ENCODE measurements at regions not wholly inside any gene's neighbourhood (a gene's known extent, or its start where the extent isn't known, plus 50 kb on each side); places are given as distances from the start of the nearest gene placed in this dataset.

DNA sequence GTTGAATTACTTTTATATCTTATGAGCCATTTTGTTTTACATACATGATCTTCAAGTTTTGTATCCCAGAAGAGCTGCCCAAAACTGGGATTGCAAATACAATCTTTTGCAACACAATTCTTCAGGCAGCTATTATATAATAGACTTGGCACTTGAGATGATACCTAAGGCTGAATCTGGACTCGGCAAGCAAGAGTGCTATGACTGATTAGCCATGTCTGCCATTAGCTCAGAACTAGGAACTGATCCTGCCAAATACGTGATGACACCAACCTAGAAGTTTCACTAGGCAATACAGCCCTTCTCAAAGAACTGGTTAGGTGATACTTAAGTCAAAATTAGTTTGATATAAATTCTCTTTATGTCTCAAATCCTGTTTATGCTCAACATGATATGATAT lies 619.6 kb downstream of the CPS1 start:
- DNase-seq (ENCODE audit: low read depth): no peak

DNA sequence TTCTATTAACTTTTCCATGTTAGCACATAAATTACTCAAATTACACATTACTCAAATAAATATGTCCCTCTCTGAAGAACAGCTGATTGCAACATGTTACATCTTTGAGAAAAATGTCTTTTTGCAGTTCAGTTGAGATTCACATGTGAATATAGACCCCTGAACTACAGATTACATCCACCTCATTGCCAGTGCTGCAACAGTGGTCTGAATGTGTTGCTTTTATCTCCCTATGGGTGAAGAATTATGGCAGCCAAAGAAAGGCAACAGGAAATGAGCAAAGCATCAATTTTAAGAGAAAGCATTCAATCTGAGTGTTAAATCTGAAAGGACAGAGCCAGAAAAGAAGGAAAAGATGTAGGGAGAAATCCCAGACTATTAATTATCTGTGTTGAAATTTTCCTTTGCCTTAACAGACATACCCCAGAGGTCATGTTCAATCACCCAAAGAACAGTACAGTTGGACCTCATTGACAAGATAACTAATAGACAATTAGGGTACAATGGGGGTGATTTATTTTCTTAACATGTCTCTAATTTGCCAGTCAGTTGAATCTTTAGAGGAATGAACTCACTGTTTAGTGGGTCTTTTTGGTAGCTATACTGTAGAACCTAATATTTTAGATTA lies 620.2 kb downstream of the CPS1 start:
- TF ChIP-seq, protein P1, sequence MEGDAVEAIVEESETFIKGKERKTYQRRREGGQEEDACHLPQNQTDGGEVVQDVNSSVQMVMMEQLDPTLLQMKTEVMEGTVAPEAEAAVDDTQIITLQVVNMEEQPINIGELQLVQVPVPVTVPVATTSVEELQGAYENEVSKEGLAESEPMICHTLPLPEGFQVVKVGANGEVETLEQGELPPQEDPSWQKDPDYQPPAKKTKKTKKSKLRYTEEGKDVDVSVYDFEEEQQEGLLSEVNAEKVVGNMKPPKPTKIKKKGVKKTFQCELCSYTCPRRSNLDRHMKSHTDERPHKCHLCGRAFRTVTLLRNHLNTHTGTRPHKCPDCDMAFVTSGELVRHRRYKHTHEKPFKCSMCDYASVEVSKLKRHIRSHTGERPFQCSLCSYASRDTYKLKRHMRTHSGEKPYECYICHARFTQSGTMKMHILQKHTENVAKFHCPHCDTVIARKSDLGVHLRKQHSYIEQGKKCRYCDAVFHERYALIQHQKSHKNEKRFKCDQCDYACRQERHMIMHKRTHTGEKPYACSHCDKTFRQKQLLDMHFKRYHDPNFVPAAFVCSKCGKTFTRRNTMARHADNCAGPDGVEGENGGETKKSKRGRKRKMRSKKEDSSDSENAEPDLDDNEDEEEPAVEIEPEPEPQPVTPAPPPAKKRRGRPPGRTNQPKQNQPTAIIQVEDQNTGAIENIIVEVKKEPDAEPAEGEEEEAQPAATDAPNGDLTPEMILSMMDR (IDR thresholded peaks at IDR 0.05; ENCODE audit: insufficient read depth, low read length): no peak
- no peak for DNase-seq (ENCODE audit: low read depth)
- no peak overlapping the region for H3K4me3 ChIP-seq (ENCODE audit: low read depth, low read length)

More for the DNA sequence above, 619.6 kb downstream of the CPS1 start:
- TF ChIP-seq, protein P1 (IDR thresholded peaks at IDR 0.05; ENCODE audit: insufficient read depth, low read length): no peak
- H3K4me3 ChIP-seq (ENCODE audit: low read depth, low read length): no peak overlapping the region

DNA sequence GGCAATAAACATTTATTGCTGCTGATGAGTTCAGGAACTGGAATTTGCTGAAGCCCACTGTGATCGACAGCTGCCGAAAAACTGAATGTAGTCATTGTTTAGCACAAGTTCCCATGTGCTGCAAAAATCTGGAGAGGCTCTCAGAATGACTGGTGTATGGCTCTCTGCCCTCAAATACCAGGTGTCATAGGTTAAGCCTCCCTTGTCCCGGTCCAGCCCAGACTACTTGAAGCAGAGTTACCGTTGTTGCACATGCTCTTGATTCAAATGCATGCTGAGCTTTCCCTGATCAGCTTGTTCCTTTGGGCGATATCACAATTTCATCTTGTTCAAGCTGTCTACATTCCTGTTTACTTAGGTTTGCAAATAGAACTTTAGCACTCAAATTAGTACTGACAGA lies 625.2 kb downstream of the CPS1 start:
- H3K4me3 ChIP-seq (ENCODE audit: low read depth, low read length): no peak overlapping the region
- DNase-seq (ENCODE audit: low read depth): no peak
- TF ChIP-seq, protein P1 (IDR thresholded peaks at IDR 0.05; ENCODE audit: insufficient read depth, low read length): no peak

DNA sequence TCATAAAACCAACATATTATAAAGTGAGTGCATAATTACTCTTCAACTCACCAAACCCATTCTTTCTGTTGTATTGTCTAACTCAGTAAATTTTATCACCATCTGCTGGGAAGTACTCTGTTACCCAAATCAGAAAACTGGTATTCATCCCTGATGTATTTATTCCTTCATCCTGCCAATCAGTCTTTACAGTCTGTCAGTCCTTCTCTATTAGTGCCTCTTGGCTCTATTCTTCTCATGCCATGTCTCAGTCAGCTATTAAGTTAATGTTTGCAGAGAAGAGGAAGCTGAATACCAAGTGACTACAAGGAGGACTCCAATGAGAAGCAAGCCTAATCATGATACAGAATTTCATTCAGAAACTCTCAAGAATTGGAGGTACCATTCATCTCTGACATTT lies 631.2 kb downstream of the CPS1 start:
- no peak overlapping the region for H3K4me3 ChIP-seq (ENCODE audit: low read depth, low read length)
- no peak for DNase-seq (ENCODE audit: low read depth)
- TF ChIP-seq, protein P1 (IDR thresholded peaks at IDR 0.05; ENCODE audit: insufficient read depth, low read length): no peak

DNA sequence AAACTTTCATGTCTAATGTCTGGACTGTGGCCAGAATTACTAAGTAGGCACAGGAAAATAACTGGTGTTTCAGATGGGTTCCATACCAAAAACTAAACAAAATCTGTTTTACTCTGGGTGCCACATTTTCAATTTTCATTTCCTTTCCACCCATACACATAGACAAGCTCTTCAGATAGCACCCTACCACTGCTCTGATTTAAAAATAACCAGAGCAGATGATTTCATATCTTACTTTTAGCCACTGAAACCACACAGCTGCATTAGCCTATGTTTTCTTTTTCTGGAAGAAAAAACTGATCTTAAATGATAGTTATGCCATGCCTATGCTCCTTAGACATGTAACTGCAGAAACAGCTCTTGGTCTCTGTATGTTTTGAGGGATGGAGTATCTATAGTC lies 647.6 kb downstream of the CPS1 start:
- TF ChIP-seq, protein P1 (IDR thresholded peaks at IDR 0.05; ENCODE audit: insufficient read depth, low read length): no peak
- H3K4me3 ChIP-seq (ENCODE audit: low read depth, low read length): no peak overlapping the region
- DNase-seq (ENCODE audit: low read depth): no peak

DNA sequence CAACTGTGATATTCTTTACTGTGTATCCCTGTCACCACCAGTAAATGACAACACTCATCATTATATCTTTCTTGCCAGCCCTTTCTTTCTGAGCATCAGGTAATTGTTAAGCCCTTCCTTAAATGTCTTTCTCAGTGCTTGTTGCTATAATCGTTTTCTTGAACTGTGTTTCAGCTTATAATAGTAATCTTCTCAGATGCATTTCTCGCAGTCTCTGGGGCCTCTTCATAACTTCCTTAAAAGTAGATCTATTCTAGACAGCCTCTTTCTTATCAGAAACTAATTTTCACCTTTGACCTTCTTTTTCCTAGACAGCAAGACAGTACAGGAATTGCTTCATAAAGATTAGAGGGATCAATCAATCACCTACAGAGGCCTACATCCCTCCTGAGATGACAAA lies 648.1 kb downstream of the CPS1 start:
- DNase-seq (ENCODE audit: low read depth): no peak
- TF ChIP-seq, protein P1 (IDR thresholded peaks at IDR 0.05; ENCODE audit: insufficient read depth, low read length): no peak
- no peak overlapping the region for H3K4me3 ChIP-seq (ENCODE audit: low read depth, low read length)

DNA sequence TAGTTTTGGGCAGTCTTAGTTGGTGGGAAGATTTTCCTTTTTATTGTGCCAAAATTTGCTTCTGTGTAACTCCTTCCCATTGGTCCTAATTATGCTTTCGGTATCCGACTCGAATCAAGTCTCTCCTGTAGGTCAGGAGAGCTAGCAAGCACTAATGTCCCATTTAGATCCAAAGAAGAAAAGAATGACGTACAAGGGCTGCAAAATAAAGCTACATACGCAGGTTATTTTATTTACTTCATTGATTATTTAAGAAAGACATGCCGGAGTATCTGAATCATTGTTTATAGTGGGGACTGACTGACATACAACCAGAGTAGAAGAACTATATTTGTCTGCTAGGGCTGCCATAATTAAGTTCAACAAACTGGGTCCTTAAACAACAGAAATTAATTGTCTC lies 648.5 kb downstream of the CPS1 start:
- TF ChIP-seq, protein P1 (IDR thresholded peaks at IDR 0.05; ENCODE audit: insufficient read depth, low read length): no peak

More for the DNA sequence above, 648.5 kb downstream of the CPS1 start:
- H3K4me3 ChIP-seq (ENCODE audit: low read depth, low read length): no peak overlapping the region
- no peak for DNase-seq (ENCODE audit: low read depth)
